Osteocyte (in vitro differentiated cells): ENCODE measurements at regions not wholly inside any gene's neighbourhood (a gene's known extent, or its start where the extent isn't known, plus 50 kb on each side); places are given as distances from the start of the nearest gene placed in this dataset.
"Not testable (repeated sequence)": the region's sequence is repeated elsewhere in the genome, so short reads cannot be mapped to it uniquely, and the experiment has no call there.

Source experiments
- DNase-seq: peaks from one replicate; pipeline ENCODE4 v3.0.0; 2021; ENCODE audit warnings: mixed read lengths; ENCODE audit not compliant: unreplicated experiment; ENCODE audit errors: extremely low spot score
- H3K27ac Mint-ChIP-seq: one replicate; pipeline ENCODE4 v1.8.0; 2021; ENCODE audit warnings: mild to moderate bottlenecking, mixed read lengths; ENCODE audit not compliant: unreplicated experiment
- H3K27me3 Mint-ChIP-seq: one replicate; pipeline ENCODE4 v1.8.0; 2021; ENCODE audit warnings: mixed read lengths; ENCODE audit not compliant: unreplicated experiment
- H3K36me3 Mint-ChIP-seq: one replicate; pipeline ENCODE4 v1.8.0; 2021; ENCODE audit warnings: mixed read lengths; ENCODE audit not compliant: unreplicated experiment
- H3K4me1 Mint-ChIP-seq: one replicate; pipeline ENCODE4 v1.8.0; 2021; ENCODE audit warnings: mixed read lengths; ENCODE audit not compliant: unreplicated experiment
- H3K4me3 Mint-ChIP-seq: one replicate; pipeline ENCODE4 v1.8.0; 2021; ENCODE audit warnings: mild to moderate bottlenecking, moderate library complexity, mixed read lengths; ENCODE audit not compliant: unreplicated experiment
- H3K9me3 Mint-ChIP-seq: one replicate; pipeline ENCODE4 v1.8.0; 2021; ENCODE audit warnings: mixed read lengths; ENCODE audit not compliant: unreplicated experiment
- TF ChIP-seq, protein P1 (sequence below): fragments of 200-600 bp; sonication (generic); IDR thresholded peaks from 2 replicates; pipeline ENCODE4 v1.5.0; 2021; ENCODE audit warnings: antibody characterized with exemption, mild to moderate bottlenecking, moderate library complexity

DNA sequence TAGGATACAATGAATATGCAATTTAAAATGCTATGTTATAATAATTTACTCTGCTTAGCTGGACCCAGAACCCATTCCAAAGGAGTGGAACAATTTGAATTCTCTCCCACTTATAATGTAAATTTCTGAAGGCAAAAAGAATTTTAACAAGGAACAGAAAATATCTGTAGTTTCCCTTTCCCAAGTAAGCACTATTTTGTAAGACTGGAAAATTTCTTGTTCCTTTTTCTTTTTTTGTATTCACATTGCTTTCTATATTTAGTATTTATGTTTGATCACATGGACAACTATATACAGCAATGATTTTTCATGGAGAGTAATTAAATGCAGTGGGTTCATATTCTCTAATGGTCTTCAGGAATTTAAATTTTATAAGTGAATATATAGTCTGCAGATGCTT, 127.4 kb downstream of the GPR85 start:
- peaks cover 51% of the 10 kb centered on the region for H3K27me3 Mint-ChIP-seq
- H3K4me3 Mint-ChIP-seq: no peak overlapping the region
- no peak for DNase-seq
- H3K9me3 Mint-ChIP-seq: no peaks in the 10 kb centered on the region
- no peaks in the 10 kb centered on the region for H3K36me3 Mint-ChIP-seq
- TF ChIP-seq, protein P1, sequence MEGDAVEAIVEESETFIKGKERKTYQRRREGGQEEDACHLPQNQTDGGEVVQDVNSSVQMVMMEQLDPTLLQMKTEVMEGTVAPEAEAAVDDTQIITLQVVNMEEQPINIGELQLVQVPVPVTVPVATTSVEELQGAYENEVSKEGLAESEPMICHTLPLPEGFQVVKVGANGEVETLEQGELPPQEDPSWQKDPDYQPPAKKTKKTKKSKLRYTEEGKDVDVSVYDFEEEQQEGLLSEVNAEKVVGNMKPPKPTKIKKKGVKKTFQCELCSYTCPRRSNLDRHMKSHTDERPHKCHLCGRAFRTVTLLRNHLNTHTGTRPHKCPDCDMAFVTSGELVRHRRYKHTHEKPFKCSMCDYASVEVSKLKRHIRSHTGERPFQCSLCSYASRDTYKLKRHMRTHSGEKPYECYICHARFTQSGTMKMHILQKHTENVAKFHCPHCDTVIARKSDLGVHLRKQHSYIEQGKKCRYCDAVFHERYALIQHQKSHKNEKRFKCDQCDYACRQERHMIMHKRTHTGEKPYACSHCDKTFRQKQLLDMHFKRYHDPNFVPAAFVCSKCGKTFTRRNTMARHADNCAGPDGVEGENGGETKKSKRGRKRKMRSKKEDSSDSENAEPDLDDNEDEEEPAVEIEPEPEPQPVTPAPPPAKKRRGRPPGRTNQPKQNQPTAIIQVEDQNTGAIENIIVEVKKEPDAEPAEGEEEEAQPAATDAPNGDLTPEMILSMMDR: no peak
- H3K4me1 Mint-ChIP-seq: no peaks in the 10 kb centered on the region
- H3K27ac Mint-ChIP-seq: no peak overlapping the region

- Mint-ChIP-seq H3K27ac (no peak overlapping the region), H3K27me3 (peaks cover 48% of the 10 kb centered on the region)
These were observed 127.9 kb downstream of the GPR85 start for GRCh38 chr7:112958775-112959174.

GRCh38 chr7:112957901-112958300, 128.7 kb downstream of the GPR85 start:
- DNase-seq: no peak
- H3K36me3 Mint-ChIP-seq: no peaks in the 10 kb centered on the region
- H3K9me3 Mint-ChIP-seq: no peaks in the 10 kb centered on the region
- TF ChIP-seq, protein P1: no peak
- no peaks in the 10 kb centered on the region for H3K4me1 Mint-ChIP-seq
- H3K27ac Mint-ChIP-seq: no peak overlapping the region
- H3K4me3 Mint-ChIP-seq: no peak overlapping the region
- H3K27me3 Mint-ChIP-seq: peaks cover 41% of the 10 kb centered on the region

More at GRCh38 chr7:112958775-112959174, 127.9 kb downstream of the GPR85 start:
- no peaks in the 10 kb centered on the region for H3K4me1 Mint-ChIP-seq
- no peaks in the 10 kb centered on the region for H3K9me3 Mint-ChIP-seq
- TF ChIP-seq, protein P1: no peak
- DNase-seq: no peak
- H3K36me3 Mint-ChIP-seq: no peaks in the 10 kb centered on the region
- H3K4me3 Mint-ChIP-seq: no peak overlapping the region

DNA sequence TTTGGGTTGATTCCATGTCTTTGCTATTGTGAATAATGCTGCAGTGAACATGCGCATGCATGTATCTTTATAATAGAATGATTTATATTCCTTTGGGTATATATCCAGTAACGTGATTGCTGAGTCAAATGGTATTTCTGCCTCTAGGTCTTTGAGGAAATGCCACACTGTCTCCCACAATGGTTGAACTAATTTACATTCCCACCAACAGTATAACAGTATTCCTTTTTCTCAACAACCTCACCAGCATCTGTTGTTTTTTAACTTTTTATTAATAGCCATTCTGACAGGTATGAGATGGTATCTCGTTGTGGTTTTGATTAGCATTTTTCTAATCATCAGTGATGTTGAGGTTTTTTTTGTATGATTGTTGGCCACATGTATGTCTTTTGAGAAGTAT, 133.6 kb downstream of the GPR85 start:
- DNase-seq, H3K4me1 Mint-ChIP-seq, H3K9me3 Mint-ChIP-seq, H3K36me3 Mint-ChIP-seq, H3K4me3 Mint-ChIP-seq, H3K27ac Mint-ChIP-seq: not testable (repeated sequence)
- H3K27me3 Mint-ChIP-seq: peaks cover 50% of the 10 kb centered on the region

DNA sequence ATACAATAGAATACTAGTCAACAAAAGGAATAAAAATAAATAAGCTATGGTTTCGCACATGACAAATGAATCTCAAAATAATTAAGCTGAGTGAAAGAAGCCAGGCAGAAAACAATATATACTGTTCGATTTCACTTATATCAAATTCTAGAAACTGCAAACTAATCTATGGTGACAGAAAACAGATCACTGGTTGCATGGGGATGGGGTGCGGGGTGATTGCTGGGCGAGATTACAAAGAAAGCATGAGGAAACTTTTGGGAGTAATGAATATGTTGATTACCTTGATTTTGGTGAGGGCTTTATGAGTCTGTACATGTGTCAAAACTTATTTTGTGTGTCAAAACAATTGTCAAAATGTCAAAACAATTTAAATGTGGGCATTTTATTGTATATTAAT, 135.6 kb downstream of the GPR85 start:
- TF ChIP-seq, protein P1: no peak
- Mint-ChIP-seq H3K27me3 (peaks cover 50% of the 10 kb centered on the region), H3K4me1 (no peaks in the 10 kb centered on the region), H3K27ac (no peak overlapping the region), H3K9me3 (no peaks in the 10 kb centered on the region), H3K36me3 (no peaks in the 10 kb centered on the region), H3K4me3 (no peak overlapping the region)
- DNase-seq: no peak

DNA sequence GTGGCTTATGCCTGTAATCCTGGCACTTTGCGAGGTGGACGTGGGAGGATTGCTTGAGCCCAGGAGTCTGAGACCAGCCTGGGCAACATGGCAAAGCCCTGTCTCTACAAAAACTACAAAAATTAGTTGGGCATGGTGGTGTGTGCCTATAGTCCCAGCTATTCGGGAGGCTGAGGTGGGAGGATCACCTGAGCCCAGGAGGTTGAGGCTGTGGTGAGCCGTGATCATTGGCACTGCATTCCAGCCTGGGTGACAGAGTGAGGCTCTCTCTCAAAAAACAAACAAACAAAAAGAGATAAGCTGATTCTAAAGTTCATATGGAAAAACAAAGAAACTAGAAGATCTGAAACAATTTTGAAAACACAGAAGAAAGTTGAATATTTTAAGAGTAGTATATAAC, 136.9 kb downstream of the GPR85 start:
- H3K27ac Mint-ChIP-seq, H3K4me1 Mint-ChIP-seq, H3K9me3 Mint-ChIP-seq, H3K36me3 Mint-ChIP-seq, DNase-seq, H3K4me3 Mint-ChIP-seq: not testable (repeated sequence)
- H3K27me3 Mint-ChIP-seq: peaks cover 55% of the 10 kb centered on the region
